ENCODE measurements at regions not wholly inside any gene's neighbourhood (a gene's known extent, or its start where the extent isn't known, plus 50 kb on each side); places are given as distances from the start of the nearest gene placed in this dataset.
"Not testable (repeated sequence)": the region's sequence is repeated elsewhere in the genome, so short reads cannot be mapped to it uniquely, and the experiment has no call there.

DNA sequence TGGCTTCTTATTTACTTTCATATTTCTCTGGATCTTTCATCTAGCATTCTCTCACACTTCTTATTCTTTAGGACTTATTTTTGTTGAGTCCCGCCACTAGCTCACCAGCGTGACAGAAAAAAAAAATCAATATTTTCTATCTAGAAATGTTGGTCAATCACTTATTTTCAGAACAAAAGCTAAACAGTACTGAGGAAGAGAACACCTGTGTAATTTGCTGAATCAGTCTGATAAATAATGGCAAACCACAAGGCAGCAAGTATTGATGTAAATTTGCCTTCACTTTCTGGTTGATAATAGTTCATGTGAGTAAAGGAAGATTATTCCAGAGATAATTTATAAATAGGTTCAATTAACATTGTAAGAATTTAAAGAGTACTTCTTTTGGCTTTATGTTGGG, 179.2 kb downstream of the BCHE start:
- no peak for DNase-seq
- Mint-ChIP-seq H3K36me3 (ENCODE audit: low read depth) (no peaks in the 10 kb centered on the region), H3K27ac (no peak overlapping the region), H3K27me3 (no peaks in the 10 kb centered on the region), H3K4me3 (no peak overlapping the region), H3K9me3 (no peaks in the 10 kb centered on the region), H3K4me1 (ENCODE audit: low read depth) (no peaks in the 10 kb centered on the region)
- ChIA-PET CTCF (no interaction called here), POLR2A (no interaction called here)
- no peak for ATAC-seq
- intact Hi-C loops (cut with micrococcal nuclease), result no loop called here
- TF ChIP-seq, protein P1, sequence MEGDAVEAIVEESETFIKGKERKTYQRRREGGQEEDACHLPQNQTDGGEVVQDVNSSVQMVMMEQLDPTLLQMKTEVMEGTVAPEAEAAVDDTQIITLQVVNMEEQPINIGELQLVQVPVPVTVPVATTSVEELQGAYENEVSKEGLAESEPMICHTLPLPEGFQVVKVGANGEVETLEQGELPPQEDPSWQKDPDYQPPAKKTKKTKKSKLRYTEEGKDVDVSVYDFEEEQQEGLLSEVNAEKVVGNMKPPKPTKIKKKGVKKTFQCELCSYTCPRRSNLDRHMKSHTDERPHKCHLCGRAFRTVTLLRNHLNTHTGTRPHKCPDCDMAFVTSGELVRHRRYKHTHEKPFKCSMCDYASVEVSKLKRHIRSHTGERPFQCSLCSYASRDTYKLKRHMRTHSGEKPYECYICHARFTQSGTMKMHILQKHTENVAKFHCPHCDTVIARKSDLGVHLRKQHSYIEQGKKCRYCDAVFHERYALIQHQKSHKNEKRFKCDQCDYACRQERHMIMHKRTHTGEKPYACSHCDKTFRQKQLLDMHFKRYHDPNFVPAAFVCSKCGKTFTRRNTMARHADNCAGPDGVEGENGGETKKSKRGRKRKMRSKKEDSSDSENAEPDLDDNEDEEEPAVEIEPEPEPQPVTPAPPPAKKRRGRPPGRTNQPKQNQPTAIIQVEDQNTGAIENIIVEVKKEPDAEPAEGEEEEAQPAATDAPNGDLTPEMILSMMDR (IDR thresholded peaks at IDR 0.05), result no peak

DNA sequence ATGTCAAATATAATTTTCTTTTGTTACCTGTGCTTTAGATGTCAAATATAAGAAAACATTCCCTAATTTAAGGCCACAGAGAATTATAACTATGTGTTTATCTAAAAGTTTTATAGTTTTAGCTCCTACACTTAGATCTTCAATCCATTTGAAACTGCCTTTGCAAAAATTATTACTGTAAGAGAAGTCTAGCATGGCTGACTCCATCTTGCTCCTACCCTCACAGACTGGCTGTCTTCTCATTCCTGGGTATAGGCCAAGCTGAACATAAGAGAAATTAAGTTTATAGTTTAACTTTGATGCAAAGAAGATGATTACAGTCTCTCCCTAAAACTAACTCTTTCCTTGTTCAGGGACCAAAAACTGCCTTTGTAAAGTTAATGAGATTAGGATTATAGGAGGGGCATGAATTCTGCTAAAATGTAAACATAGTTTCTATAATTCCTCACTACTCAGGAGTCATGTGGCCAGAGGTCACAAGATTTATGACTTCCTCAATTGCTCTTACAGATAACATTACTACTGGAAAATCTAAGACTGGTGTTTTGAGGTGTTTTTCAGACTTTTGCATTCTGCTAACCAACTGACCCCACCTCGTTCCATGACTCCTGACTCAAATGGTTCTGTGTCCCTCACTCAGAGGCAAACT, 184.0 kb downstream of the BCHE start:
- H3K4me1 Mint-ChIP-seq (ENCODE audit: low read depth), result no peaks in the 10 kb centered on the region
- no peak overlapping the region for H3K4me3 Mint-ChIP-seq
- ChIA-PET POLR2A (no interaction called here), CTCF (no interaction called here)
- no peak for ATAC-seq
- no peaks in the 10 kb centered on the region for H3K36me3 Mint-ChIP-seq (ENCODE audit: low read depth)
- intact Hi-C loops (cut with micrococcal nuclease), result no loop called here
- DNase-seq, result no peak
- TF ChIP-seq, protein P1 (IDR thresholded peaks at IDR 0.05), result no peak
- peaks cover 5% of the 10 kb centered on the region for H3K9me3 Mint-ChIP-seq
- no peak overlapping the region for H3K27ac Mint-ChIP-seq
- no peaks in the 10 kb centered on the region for H3K27me3 Mint-ChIP-seq

DNA sequence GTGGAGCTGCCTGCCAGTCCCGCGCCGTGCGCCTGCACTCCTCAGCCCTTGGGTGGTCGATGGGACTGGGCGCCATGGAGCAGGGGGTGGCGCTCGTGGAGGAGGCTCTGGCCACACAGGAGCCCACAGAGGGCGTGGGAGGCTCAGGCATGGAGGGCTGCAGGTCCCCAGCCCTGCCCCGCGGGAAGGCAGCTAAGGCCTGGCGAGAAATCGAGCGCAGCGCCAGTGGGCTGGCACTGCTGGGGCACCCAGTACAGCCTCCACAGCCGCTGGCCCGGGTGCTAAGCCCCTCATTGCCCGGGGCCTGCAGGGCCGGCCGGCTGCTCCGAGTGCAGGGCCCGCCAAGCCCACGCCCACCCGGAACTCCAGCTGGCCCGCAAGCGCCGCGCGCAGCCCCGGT, 187.9 kb downstream of the BCHE start:
- H3K27me3 Mint-ChIP-seq; H3K36me3 Mint-ChIP-seq (ENCODE audit: low read depth); H3K4me1 Mint-ChIP-seq (ENCODE audit: low read depth); ATAC-seq; DNase-seq; H3K4me3 Mint-ChIP-seq; POLR2A ChIA-PET; H3K9me3 Mint-ChIP-seq; H3K27ac Mint-ChIP-seq; CTCF ChIA-PET; intact Hi-C loops (cut with micrococcal nuclease): not testable (repeated sequence)

DNA sequence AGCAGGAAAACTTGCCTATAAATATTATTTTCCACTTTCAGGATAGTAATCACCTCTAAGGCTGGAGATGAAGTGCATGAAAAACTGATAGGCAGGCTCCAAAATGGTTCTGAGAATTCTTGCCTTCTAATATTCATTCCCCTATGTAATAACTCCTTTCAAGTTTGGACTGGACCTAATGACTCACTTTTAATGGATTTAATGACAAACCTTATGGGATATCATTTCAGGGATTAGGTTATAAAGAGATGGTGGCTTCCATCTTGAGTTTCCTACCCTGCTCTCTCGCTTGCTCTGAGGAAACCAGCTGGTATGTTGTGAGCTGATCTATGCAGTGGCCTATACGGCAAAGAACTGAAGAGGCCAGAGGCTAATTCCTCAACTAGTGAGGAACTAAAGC, 192.0 kb downstream of the BCHE start:
- Mint-ChIP-seq H3K27ac (no peak overlapping the region), H3K9me3 (peaks cover 8% of the 10 kb centered on the region), H3K4me1 (ENCODE audit: low read depth) (no peaks in the 10 kb centered on the region), H3K36me3 (ENCODE audit: low read depth) (no peaks in the 10 kb centered on the region), H3K4me3 (no peak overlapping the region), H3K27me3 (no peaks in the 10 kb centered on the region)
- intact Hi-C loops (cut with micrococcal nuclease), result no loop called here
- DNase-seq, result no peak
- TF ChIP-seq, protein P1 (IDR thresholded peaks at IDR 0.05), result no peak
- CTCF ChIA-PET, result no interaction called here
- ATAC-seq, result no peak
- POLR2A ChIA-PET, result no interaction called here

DNA sequence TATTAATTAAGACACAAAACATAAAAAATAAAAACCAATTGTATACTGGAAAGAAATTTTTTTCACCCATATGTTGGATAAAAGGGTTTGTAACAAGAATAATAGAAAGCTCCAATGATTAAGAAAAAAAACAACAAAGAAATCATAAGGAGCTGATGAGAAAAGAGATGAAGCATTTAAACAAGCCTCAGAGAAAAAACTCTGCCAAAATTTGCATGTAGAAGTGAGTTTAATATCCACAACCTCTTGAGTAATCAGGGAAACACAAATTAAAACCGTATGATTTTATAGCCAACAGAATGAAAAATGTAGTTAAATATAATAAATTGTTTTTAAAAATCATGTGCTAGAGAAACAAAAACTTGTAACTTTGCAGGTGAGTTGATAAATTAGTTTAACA, 192.9 kb downstream of the BCHE start:
- ATAC-seq, result no peak
- Mint-ChIP-seq H3K4me1 (ENCODE audit: low read depth) (no peaks in the 10 kb centered on the region), H3K36me3 (ENCODE audit: low read depth) (no peaks in the 10 kb centered on the region), H3K27ac (no peak overlapping the region), H3K4me3 (no peak overlapping the region), H3K27me3 (no peaks in the 10 kb centered on the region), H3K9me3 (peaks cover 8% of the 10 kb centered on the region)
- TF ChIP-seq, protein P1 (IDR thresholded peaks at IDR 0.05), result no peak
- intact Hi-C loops (cut with micrococcal nuclease), result no loop called here
- ChIA-PET CTCF (no interaction called here), POLR2A (no interaction called here)
- DNase-seq, result no peak

DNA sequence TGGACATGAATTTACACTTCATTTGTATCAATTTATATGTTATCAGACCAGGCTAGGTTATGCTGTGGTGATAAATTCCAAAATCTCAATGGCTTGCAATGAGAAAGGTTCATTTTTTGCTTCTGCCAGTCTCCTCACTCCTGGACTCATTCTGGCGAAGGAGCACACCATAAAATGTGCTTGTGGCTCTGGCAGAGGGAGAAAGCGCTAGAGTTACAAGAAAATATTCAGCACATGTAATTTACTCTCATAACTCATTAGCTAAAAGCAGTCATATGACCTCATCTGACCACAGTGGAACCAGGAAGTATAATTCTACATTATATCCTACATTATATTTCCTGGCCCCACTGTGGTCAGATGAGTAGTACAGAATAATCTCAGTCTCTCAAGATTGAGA, 193.8 kb downstream of the BCHE start:
- POLR2A ChIA-PET, result no interaction called here
- Mint-ChIP-seq H3K36me3 (ENCODE audit: low read depth) (no peaks in the 10 kb centered on the region), H3K4me3 (no peak overlapping the region), H3K4me1 (ENCODE audit: low read depth) (no peaks in the 10 kb centered on the region), H3K27ac (no peak overlapping the region), H3K9me3 (peaks cover 8% of the 10 kb centered on the region), H3K27me3 (no peaks in the 10 kb centered on the region)
- DNase-seq (no peak), ATAC-seq (no peak)
- intact Hi-C loops (cut with micrococcal nuclease), result no loop called here
- CTCF ChIA-PET, result no interaction called here
- TF ChIP-seq, protein P1 (IDR thresholded peaks at IDR 0.05), result no peak
